ENCODE measurements at regions not wholly inside any gene's neighbourhood (a gene's known extent, or its start where the extent isn't known, plus 50 kb on each side); places are given as distances from the start of the nearest gene placed in this dataset.

GRCh38 chr10:33927347-33927746 lies 592.9 kb upstream of the NRP1 start:
- Histone ChIP-seq H3K27me3 (ENCODE audit: insufficient read depth, low read length) (no peaks in the 10 kb centered on the region), H2BK120ac (ENCODE audit: low read depth, low read length, poor library complexity, severe bottlenecking) (no peak overlapping the region), H4K8ac (replicated peaks; ENCODE audit: insufficient read length, low read depth, low read length) (no peak overlapping the region), H2AK5ac (ENCODE audit: insufficient read length, low read length) (no peak overlapping the region), H3K4ac (ENCODE audit: low read depth, low read length) (no peak overlapping the region), H3K79me1 (ENCODE audit: insufficient read depth, low read depth, low read length, poor library complexity, severe bottlenecking) (no peaks in the 10 kb centered on the region), H2BK20ac (ENCODE audit: low read depth, low read length, poor library complexity, severe bottlenecking) (no peak overlapping the region), H3K23me2 (ENCODE audit: insufficient read length, low read depth, low read length, poor library complexity, severe bottlenecking) (no peaks in the 10 kb centered on the region), H3K4me1 (ENCODE audit: insufficient read depth, low read length) (no peaks in the 10 kb centered on the region), H2BK5ac (ENCODE audit: insufficient read length, low read length) (no peak overlapping the region), H3K27ac (ENCODE audit: insufficient read length, low read depth, low read length) (no peak overlapping the region), H3K18ac (ENCODE audit: insufficient read length, low read depth, low read length) (no peak overlapping the region), H3K23ac (ENCODE audit: insufficient read length, low read depth, low read length) (no peak overlapping the region), H4K5ac (ENCODE audit: insufficient read length, low read depth, low read length) (no peak overlapping the region), H3K79me2 (ENCODE audit: insufficient read depth, low read length) (no peaks in the 10 kb centered on the region), H3K56ac (ENCODE audit: insufficient read length, low read depth, low read length) (no peak overlapping the region), H4K91ac (ENCODE audit: insufficient read length, low read depth, low read length) (no peak overlapping the region), H2BK12ac (ENCODE audit: insufficient read length, low read depth, low read length) (no peak overlapping the region), H4K20me1 (ENCODE audit: control insufficient read depth, insufficient read depth, insufficient read length) (no peaks in the 10 kb centered on the region), H3K4me2 (ENCODE audit: insufficient read depth, insufficient read length, low read length) (no peak overlapping the region), H3K9ac (ENCODE audit: extremely low read depth, insufficient read length, low read length) (no peak overlapping the region), H2BK15ac (ENCODE audit: low read depth, low read length) (no peak overlapping the region), H3T11ph (ENCODE audit: low read length) (no peak overlapping the region), H3K9me3 (ENCODE audit: control insufficient read depth, low read depth, low read length) (no peaks in the 10 kb centered on the region), H3K14ac (ENCODE audit: insufficient read depth, low read length) (no peak overlapping the region), H2AFZ (ENCODE audit: low read length) (no peak overlapping the region)
- peaks cover 0 to 2% (median 0%) of the 10 kb centered on the region in 3 experiments; a peak in 2 of 7 replicates for H3K36me3 Mint-ChIP-seq (ENCODE audit: insufficient read depth in 1 of 3, low read depth in 3 of 3)
- H3K9me3 Mint-ChIP-seq = peaks cover 2 to 5% of the 10 kb centered on the region in 2 experiments; a peak in 3 of 5 replicates
- no peak overlapping the region for H3K4me3 Mint-ChIP-seq
- DNase-seq = no peak
- H3K4me1 Mint-ChIP-seq = peaks cover 7% of the 10 kb centered on the region in 2 experiments
- H3K27ac Mint-ChIP-seq = no peak overlapping the region
- TF ChIP-seq CTCF (conservative IDR thresholded peaks at IDR 0.05) = no peak
- no peaks in the 10 kb centered on the region; the same call in 1 of the 2 replicates for H3K27me3 Mint-ChIP-seq (ENCODE audit: low read depth)
- no CpG with 5 or more reads among the region's 7 CpGs for WGBS (ENCODE audit: extremely low coverage, insufficient read length, low lambda C conversion rate)

All from H9 (cell line).